Common myeloid progenitor, CD34-positive (primary cell): ENCODE measurements at regions not wholly inside any gene's neighbourhood (a gene's known extent, or its start where the extent isn't known, plus 50 kb on each side); places are given as distances from the start of the nearest gene placed in this dataset.
A peak's percentile ranks its signal among the peaks of the same experiment; 100 is the strongest.
"Not testable (repeated sequence)": the region's sequence is repeated elsewhere in the genome, so short reads cannot be mapped to it uniquely, and the experiment has no call there.

Source experiments
- CTCF ChIA-PET: fragments of 350-600 bp; sonication (Branson Sonifier 250); formaldehyde crosslinking; loops from one replicate; lab custom pipeline; 2021; ENCODE audit warnings: antibody characterized with exemption; lab: Charles Lee
- POLR2A ChIA-PET: fragments of 350-600 bp; sonication (Branson Sonifier 250); formaldehyde crosslinking; loops from one replicate; lab custom pipeline; 2021; ENCODE audit warnings: antibody characterized with exemption; lab: Charles Lee
- DNase-seq, 3 donors: peaks; one replicate each; pipeline versions ENCODE4 v3.0.0 to v3.0.0-alpha.2; 2013
- H3K27ac ChIP-seq, 2 experiments: 1 replicate in 1 of 2; 2 replicates in 1 of 2; pipeline ENCODE4 v1.7.0; 2013; ENCODE audit warnings: inconsistent platforms in 2 of 2, low read length in 2 of 2, mild to moderate bottlenecking in 2 of 2, low read depth in 1 of 2, moderate library complexity in 1 of 2; ENCODE audit not compliant: severe bottlenecking in 2 of 2, insufficient read depth in 1 of 2, poor library complexity in 1 of 2
- H3K27me3 ChIP-seq, 5 experiments: replicated peaks in 2 of 5; 1 replicate in 3 of 5; 2 replicates in 2 of 5; pipeline versions ENCODE4 v1.6.1 to v1.7.0; 2013; ENCODE audit warnings: low read length in 4 of 5, mild to moderate bottlenecking in 2 of 5, moderate library complexity in 2 of 5, inconsistent platforms in 1 of 5; ENCODE audit not compliant: insufficient read depth in 5 of 5, control insufficient read depth in 4 of 5
- H3K36me3 ChIP-seq, 4 experiments: 1 replicate in 2 of 4; 2 replicates in 2 of 4; pipeline versions ENCODE4 v1.6.1 to v1.7.0; 2013; ENCODE audit warnings: low read length in 3 of 4, control low read depth in 1 of 4, mild to moderate bottlenecking in 1 of 4; ENCODE audit not compliant: control insufficient read depth in 4 of 4, insufficient read depth in 4 of 4
- H3K4me1 ChIP-seq, 4 experiments: 1 replicate in 3 of 4; 2 replicates in 1 of 4; pipeline versions ENCODE4 v1.6.1 to v1.7.1; 2013; ENCODE audit warnings: low read length in 3 of 4, mild to moderate bottlenecking in 3 of 4, control low read depth in 1 of 4, inconsistent platforms in 1 of 4, moderate library complexity in 1 of 4; ENCODE audit not compliant: control insufficient read depth in 4 of 4, insufficient read depth in 4 of 4; ENCODE audit errors: control extremely low read depth in 1 of 4
- H3K4me3 ChIP-seq, 7 experiments: 1 replicate in 4 of 7; 2 replicates in 3 of 7; pipeline versions ENCODE4 v1.5.1 to v1.7.0; 2013; ENCODE audit warnings: mild to moderate bottlenecking in 7 of 7, low read length in 6 of 7, moderate library complexity in 6 of 7, inconsistent platforms in 2 of 7, low read depth in 2 of 7, control low read depth in 1 of 7; ENCODE audit not compliant: insufficient read depth in 4 of 7, control insufficient read depth in 1 of 7; ENCODE audit errors: extremely low read depth in 1 of 7
- H3K9me3 ChIP-seq, 5 experiments: 1 replicate in 4 of 5; 2 replicates in 1 of 5; pipeline versions ENCODE4 v1.6.1 to v1.7.1; 2013; ENCODE audit warnings: low read length in 4 of 5, mild to moderate bottlenecking in 2 of 5, inconsistent platforms in 1 of 5, low read depth in 1 of 5, moderate library complexity in 1 of 5; ENCODE audit not compliant: control insufficient read depth in 4 of 5, insufficient read depth in 2 of 5; ENCODE audit errors: control extremely low read depth in 1 of 5
- WGBS: methylation state at CpG from one replicate; pipeline ENCODE4 v1.1.5; 2013; ENCODE audit not compliant: insufficient coverage; 5-methylcytosine and 5-hydroxymethylcytosine counted together

DNA sequence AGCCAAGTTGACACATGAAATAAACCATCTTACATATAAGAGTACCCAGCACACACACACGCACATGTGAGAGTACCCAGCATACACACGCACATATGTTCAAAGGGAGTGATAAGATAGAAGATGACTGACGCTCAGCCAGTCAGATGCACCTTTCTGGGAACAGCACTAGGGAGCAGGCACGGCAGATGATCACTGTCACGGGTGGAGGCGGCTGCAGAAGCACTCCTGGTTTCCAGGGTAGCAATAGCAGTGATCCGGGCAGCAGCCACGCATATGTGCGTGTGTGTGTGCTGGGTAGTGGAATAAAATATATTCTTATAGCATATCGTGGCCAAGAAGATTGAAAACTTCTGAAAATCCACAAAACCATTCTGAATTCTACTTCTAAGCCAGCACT lies 85.8 kb upstream of the NAMPT start:
- Histone ChIP-seq H3K27me3 (no peaks in the 10 kb centered on the region), H3K4me3 (no peak overlapping the region), H3K36me3 (no peaks in the 10 kb centered on the region), H3K9me3 (no peaks in the 10 kb centered on the region), H3K27ac (no peak overlapping the region), H3K4me1 (no peaks in the 10 kb centered on the region)
- ChIA-PET POLR2A (no interaction called here), CTCF (no interaction called here)
- 100% methylated on average over 5 of the region's 10 CpGs for WGBS
- DNase-seq: no peak

DNA sequence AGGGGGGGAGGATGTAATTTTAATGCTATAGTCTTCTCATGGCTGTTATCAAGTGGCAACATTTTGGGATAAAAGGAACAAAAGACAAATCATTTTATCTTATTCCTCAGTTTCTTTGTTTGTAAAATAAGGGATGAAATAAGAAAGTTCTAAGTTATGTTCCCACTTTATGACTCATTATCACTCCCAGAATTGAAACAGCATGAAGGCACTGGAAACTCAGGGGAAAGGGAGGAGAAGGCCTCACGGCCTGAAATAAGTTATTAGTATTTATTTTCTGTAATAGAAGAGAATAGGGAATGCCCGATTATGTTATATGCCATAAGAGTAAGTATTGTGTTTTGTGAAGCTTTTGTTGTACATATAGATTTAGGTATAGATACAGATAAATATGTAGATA lies 85.0 kb upstream of the NAMPT start:
- no peaks in the 10 kb centered on the region for H3K27me3 ChIP-seq
- CTCF ChIA-PET: no interaction called here
- H3K27ac ChIP-seq: no peak overlapping the region
- DNase-seq: no peak
- no peaks in the 10 kb centered on the region for H3K36me3 ChIP-seq
- POLR2A ChIA-PET: no interaction called here
- no peak overlapping the region for H3K4me3 ChIP-seq
- H3K9me3 ChIP-seq: no peaks in the 10 kb centered on the region
- H3K4me1 ChIP-seq: no peaks in the 10 kb centered on the region
- no CpG with 5 or more reads among the region's 2 CpGs for WGBS

DNA sequence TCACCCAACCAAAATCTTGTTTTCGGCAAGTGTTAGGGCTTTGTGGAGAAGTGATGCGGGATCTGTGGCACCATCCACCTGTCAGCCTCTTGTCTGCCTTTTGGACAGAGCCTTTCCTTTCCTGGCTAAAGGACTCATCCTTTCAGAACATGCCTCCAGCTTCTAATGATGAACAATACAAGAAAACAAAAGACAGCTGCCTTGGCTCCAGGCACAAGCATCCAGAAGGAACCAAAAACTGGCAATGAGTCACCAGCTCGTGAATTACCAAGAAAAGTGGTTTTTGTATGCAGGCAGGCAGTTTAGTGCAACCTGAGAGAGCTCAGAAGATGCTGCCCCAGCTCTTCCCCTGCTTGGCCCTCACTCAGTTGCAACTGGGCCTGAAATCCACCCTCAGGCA lies 84.6 kb upstream of the NAMPT start:
- POLR2A ChIA-PET: no interaction called here

DNA sequence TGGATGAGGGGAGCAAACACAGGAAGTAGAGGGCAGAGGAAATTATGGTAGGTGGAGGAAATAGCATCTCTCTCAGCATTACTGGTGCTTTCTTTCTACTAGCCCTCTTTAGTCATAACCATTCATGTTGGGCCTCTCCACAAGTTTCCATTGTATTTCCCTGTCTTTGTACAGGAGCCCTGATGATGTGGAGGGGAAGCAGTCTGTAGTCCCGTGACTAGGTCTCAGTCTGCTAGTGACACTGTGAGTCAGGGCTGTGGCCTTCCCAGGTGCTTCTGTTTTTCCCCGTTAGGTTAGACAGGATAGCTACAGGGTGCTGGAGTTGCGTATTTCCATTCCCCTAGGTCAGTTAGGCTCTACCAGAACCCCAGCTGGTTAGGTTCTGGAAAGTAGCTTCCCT lies 82.9 kb upstream of the NAMPT start:
- no peaks in the 10 kb centered on the region for H3K9me3 ChIP-seq
- H3K27ac ChIP-seq: no peak overlapping the region
- no peaks in the 10 kb centered on the region for H3K4me1 ChIP-seq
- no peak overlapping the region for H3K4me3 ChIP-seq
- ChIA-PET CTCF (interaction anchor here (0.8 to 1.1 kb wide), 2 partner anchors 9 to 18 kb away, joined by 4 read pairs; no protein-coding TSS in a partner anchor), POLR2A (no interaction called here)
- no peaks in the 10 kb centered on the region for H3K36me3 ChIP-seq
- H3K27me3 ChIP-seq: no peaks in the 10 kb centered on the region
- DNase-seq: no peak
- WGBS: 95% methylated on average over 3 of the region's 3 CpGs

More for the DNA sequence above, 84.6 kb upstream of the NAMPT start:
- Histone ChIP-seq H3K9me3 (no peaks in the 10 kb centered on the region), H3K27me3 (no peaks in the 10 kb centered on the region), H3K4me1 (no peaks in the 10 kb centered on the region), H3K4me3 (no peak overlapping the region), H3K27ac (no peak overlapping the region), H3K36me3 (no peaks in the 10 kb centered on the region)
- no peak for DNase-seq
- 95% methylated on average over 3 of the region's 3 CpGs for WGBS
- CTCF ChIA-PET: no interaction called here

DNA sequence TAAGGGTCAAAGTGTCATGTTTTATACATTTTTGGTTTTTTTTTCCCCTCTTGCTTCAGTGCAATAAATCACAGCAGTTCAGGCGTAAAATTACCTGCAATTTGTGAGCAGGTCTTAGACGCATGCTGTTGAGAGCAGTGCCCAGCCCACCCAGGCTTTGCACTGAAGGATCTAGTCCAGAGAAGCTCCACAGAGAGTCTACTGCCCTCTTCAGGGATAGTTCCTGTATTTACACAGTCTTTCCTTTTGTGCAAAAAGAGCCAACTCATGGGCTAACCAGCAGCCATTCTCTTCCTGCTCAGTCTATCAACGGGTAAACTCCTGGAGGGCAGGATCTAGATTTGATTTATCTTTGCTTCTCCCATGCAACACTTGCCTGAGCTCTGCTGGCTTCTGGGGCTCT lies 82.2 kb upstream of the NAMPT start:
- Histone ChIP-seq H3K4me1 (no peaks in the 10 kb centered on the region), H3K9me3 (no peaks in the 10 kb centered on the region), H3K4me3 (no peak overlapping the region), H3K27ac (no peak overlapping the region), H3K36me3 (no peaks in the 10 kb centered on the region), H3K27me3 (no peaks in the 10 kb centered on the region)
- DNase-seq: peak; percentile 23 to 70 (median 65)
- POLR2A ChIA-PET: no interaction called here
- CTCF ChIA-PET: interaction anchor here (0.8 to 1.1 kb wide), 2 partner anchors 9 to 18 kb away, joined by 4 read pairs; no protein-coding TSS in a partner anchor
- 64% methylated on average over 3 of the region's 3 CpGs for WGBS

DNA sequence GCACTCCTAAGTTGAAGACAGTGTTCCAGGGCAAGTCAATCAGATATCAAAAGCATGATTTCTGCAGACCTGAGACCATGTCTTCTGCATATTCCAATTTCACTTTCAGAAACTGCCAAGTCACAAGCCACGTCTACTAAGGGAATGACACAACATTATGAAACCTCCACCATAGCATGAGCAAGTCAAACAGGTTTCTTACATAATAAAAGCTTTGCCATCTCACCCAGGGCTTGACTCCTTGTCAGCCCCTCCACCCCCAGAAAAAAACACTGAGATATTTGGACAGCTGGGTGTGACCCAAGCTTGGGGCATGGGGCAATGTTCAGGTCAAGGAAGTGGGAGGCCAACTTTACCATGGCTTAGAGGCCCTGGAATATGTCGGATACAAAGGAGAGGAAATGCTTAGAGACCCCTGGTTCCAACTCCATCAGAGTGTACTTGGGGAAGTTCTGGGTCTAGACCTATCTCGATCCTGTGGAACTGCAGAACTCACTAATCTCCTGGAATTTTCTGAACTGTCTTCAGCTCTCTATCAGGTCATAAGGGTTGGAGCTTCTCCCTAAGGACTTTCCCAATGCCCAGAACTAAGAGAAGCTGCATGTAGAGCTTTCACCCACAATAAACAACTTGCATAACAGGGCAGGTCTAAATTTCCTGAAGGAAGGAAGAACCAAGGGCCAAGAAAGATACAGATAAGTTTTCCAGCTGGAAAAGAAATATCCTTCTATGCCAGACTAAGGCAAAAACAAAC lies 80.6 kb upstream of the NAMPT start:
- H3K27me3 ChIP-seq: no peaks in the 10 kb centered on the region
- WGBS: 92% methylated on average over 2 of the region's 3 CpGs
- H3K4me1 ChIP-seq: no peaks in the 10 kb centered on the region
- POLR2A ChIA-PET: no interaction called here
- peak; percentile 14 to 73 (median 68) for DNase-seq
- no peak overlapping the region for H3K27ac ChIP-seq
- H3K9me3 ChIP-seq: no peaks in the 10 kb centered on the region
- no peaks in the 10 kb centered on the region for H3K36me3 ChIP-seq
- no peak overlapping the region for H3K4me3 ChIP-seq
- CTCF ChIA-PET: interaction anchor here (0.7 to 1.2 kb wide), 4 partner anchors 10 to 189 kb away, joined by 3 read pairs; no protein-coding TSS in a partner anchor

DNA sequence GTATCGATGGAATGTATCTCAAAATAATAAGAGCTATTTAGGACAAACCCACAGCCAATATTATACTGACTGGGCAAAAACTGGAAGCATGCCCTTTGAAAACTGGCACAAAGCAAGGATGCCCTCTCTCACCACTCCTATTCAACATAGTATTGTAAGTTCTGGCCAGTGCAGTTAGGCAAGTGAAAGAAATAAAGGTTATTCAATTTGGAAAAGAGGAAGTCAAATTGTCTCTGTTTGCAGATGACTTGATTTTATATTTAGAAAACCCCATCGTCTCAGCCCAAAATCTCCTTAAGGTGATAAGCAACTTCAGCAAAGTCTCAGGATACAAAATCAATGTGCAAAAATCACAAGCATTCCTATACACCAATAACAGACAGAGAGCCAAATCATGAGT lies 77.7 kb upstream of the NAMPT start:
- H3K9me3 ChIP-seq, H3K27ac ChIP-seq, H3K27me3 ChIP-seq, CTCF ChIA-PET, H3K4me3 ChIP-seq, POLR2A ChIA-PET, H3K36me3 ChIP-seq, DNase-seq, H3K4me1 ChIP-seq: not testable (repeated sequence)
- 100% methylated on average over 1 of the region's 2 CpGs for WGBS
